ENCODE measurements at regions not wholly inside any gene's neighbourhood (a gene's known extent, or its start where the extent isn't known, plus 50 kb on each side); places are given as distances from the start of the nearest gene placed in this dataset.

- TF ChIP-seq, protein P1, sequence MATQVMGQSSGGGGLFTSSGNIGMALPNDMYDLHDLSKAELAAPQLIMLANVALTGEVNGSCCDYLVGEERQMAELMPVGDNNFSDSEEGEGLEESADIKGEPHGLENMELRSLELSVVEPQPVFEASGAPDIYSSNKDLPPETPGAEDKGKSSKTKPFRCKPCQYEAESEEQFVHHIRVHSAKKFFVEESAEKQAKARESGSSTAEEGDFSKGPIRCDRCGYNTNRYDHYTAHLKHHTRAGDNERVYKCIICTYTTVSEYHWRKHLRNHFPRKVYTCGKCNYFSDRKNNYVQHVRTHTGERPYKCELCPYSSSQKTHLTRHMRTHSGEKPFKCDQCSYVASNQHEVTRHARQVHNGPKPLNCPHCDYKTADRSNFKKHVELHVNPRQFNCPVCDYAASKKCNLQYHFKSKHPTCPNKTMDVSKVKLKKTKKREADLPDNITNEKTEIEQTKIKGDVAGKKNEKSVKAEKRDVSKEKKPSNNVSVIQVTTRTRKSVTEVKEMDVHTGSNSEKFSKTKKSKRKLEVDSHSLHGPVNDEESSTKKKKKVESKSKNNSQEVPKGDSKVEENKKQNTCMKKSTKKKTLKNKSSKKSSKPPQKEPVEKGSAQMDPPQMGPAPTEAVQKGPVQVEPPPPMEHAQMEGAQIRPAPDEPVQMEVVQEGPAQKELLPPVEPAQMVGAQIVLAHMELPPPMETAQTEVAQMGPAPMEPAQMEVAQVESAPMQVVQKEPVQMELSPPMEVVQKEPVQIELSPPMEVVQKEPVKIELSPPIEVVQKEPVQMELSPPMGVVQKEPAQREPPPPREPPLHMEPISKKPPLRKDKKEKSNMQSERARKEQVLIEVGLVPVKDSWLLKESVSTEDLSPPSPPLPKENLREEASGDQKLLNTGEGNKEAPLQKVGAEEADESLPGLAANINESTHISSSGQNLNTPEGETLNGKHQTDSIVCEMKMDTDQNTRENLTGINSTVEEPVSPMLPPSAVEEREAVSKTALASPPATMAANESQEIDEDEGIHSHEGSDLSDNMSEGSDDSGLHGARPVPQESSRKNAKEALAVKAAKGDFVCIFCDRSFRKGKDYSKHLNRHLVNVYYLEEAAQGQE (IDR thresholded peaks at IDR 0.05; ENCODE audit: insufficient replicate concordance, low read depth), result no peak
- TF ChIP-seq, protein P2, sequence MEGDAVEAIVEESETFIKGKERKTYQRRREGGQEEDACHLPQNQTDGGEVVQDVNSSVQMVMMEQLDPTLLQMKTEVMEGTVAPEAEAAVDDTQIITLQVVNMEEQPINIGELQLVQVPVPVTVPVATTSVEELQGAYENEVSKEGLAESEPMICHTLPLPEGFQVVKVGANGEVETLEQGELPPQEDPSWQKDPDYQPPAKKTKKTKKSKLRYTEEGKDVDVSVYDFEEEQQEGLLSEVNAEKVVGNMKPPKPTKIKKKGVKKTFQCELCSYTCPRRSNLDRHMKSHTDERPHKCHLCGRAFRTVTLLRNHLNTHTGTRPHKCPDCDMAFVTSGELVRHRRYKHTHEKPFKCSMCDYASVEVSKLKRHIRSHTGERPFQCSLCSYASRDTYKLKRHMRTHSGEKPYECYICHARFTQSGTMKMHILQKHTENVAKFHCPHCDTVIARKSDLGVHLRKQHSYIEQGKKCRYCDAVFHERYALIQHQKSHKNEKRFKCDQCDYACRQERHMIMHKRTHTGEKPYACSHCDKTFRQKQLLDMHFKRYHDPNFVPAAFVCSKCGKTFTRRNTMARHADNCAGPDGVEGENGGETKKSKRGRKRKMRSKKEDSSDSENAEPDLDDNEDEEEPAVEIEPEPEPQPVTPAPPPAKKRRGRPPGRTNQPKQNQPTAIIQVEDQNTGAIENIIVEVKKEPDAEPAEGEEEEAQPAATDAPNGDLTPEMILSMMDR (IDR thresholded peaks at IDR 0.05; ENCODE audit: insufficient read depth, low read length), result no peak
- TF ChIP-seq POLR2AphosphoS5 (IDR thresholded peaks at IDR 0.05; ENCODE audit: low read depth) (no peak), SPI1 (IDR thresholded peaks at IDR 0.05; ENCODE audit: borderline replicate concordance, low read depth) (no peak)
These were observed 837.5 kb downstream of the MCTP2 start for GRCh38 chr15:95068701-95069521.
